ENCODE measurements at regions not wholly inside any gene's neighbourhood (a gene's known extent, or its start where the extent isn't known, plus 50 kb on each side); places are given as distances from the start of the nearest gene placed in this dataset.
"Not testable (repeated sequence)": the region's sequence is repeated elsewhere in the genome, so short reads cannot be mapped to it uniquely, and the experiment has no call there.

GRCh38 chr11:112524798-112525197 is 264.1 kb upstream of the PLET1 start:
- DNase-seq (ENCODE audit: extremely low read depth in 1 of 11, low read depth in 9 of 11, low spot score in 4 of 11), result no peak

- no peak for DNase-seq (ENCODE audit: extremely low read depth in 1 of 11, low read depth in 9 of 11, low spot score in 4 of 11)
Observed at GRCh38 chr11:112525270-112525669, 264.6 kb upstream of the PLET1 start.

GRCh38 chr11:112525844-112526590 is 265.4 kb upstream of the PLET1 start:
- no peak for DNase-seq (ENCODE audit: extremely low read depth in 1 of 11, low read depth in 9 of 11, low spot score in 4 of 11)

GRCh38 chr11:112526699-112527416 is 266.2 kb upstream of the PLET1 start:
- no peak for DNase-seq (ENCODE audit: extremely low read depth in 1 of 11, low read depth in 9 of 11, low spot score in 4 of 11)

- DNase-seq (ENCODE audit: extremely low read depth in 1 of 11, low read depth in 9 of 11, low spot score in 4 of 11), result no peak
Observed at GRCh38 chr11:112529071-112529470, 268.4 kb upstream of the PLET1 start.

GRCh38 chr11:112532506-112532905 is 271.8 kb upstream of the PLET1 start:
- no peak for DNase-seq (ENCODE audit: extremely low read depth in 1 of 11, low read depth in 9 of 11, low spot score in 4 of 11)

GRCh38 chr11:112533682-112534081 is 273.0 kb upstream of the PLET1 start:
- DNase-seq (ENCODE audit: extremely low read depth in 1 of 11, low read depth in 9 of 11, low spot score in 4 of 11), result no peak

- DNase-seq (ENCODE audit: extremely low read depth in 1 of 11, low read depth in 9 of 11, low spot score in 4 of 11), result no peak
Observed at GRCh38 chr11:112534208-112534607, 273.5 kb upstream of the PLET1 start.

GRCh38 chr11:112537026-112537425 is 276.4 kb upstream of the PLET1 start:
- no peak for DNase-seq (ENCODE audit: extremely low read depth in 1 of 11, low read depth in 9 of 11, low spot score in 4 of 11)

GRCh38 chr11:112537846-112538330 is 277.2 kb upstream of the PLET1 start:
- no peak for DNase-seq (ENCODE audit: extremely low read depth in 1 of 11, low read depth in 9 of 11, low spot score in 4 of 11)

GRCh38 chr11:112538534-112539280 is 278.0 kb upstream of the PLET1 start:
- no peak for DNase-seq (ENCODE audit: extremely low read depth in 1 of 11, low read depth in 9 of 11, low spot score in 4 of 11)

- DNase-seq (ENCODE audit: extremely low read depth in 1 of 11, low read depth in 9 of 11, low spot score in 4 of 11), result not testable (repeated sequence)
Observed at GRCh38 chr11:112539281-112539555, 278.6 kb upstream of the PLET1 start.

GRCh38 chr11:112539741-112540140 is 279.1 kb upstream of the PLET1 start:
- DNase-seq (ENCODE audit: extremely low read depth in 1 of 11, low read depth in 9 of 11, low spot score in 4 of 11), result no peak

GRCh38 chr11:112540261-112540660 is 279.6 kb upstream of the PLET1 start:
- peak in 1 of 11 donors; percentile 31 for DNase-seq (ENCODE audit: extremely low read depth in 1 of 11, low read depth in 9 of 11, low spot score in 4 of 11)

- DNase-seq (ENCODE audit: extremely low read depth in 1 of 11, low read depth in 9 of 11, low spot score in 4 of 11), result no peak
Observed at GRCh38 chr11:112541140-112542046, 280.7 kb upstream of the PLET1 start.

GRCh38 chr11:112542479-112542878 is 281.8 kb upstream of the PLET1 start:
- DNase-seq (ENCODE audit: extremely low read depth in 1 of 11, low read depth in 9 of 11, low spot score in 4 of 11), result no peak

GRCh38 chr11:112543390-112543789 is 282.7 kb upstream of the PLET1 start:
- DNase-seq (ENCODE audit: extremely low read depth in 1 of 11, low read depth in 9 of 11, low spot score in 4 of 11), result no peak

GRCh38 chr11:112548641-112549040 is 288.0 kb upstream of the PLET1 start:
- no peak for DNase-seq (ENCODE audit: extremely low read depth in 1 of 11, low read depth in 9 of 11, low spot score in 4 of 11)

- DNase-seq (ENCODE audit: extremely low read depth in 1 of 11, low read depth in 9 of 11, low spot score in 4 of 11), result no peak
Observed at GRCh38 chr11:112553205-112553731, 292.6 kb upstream of the PLET1 start.
